ENCODE measurements at regions not wholly inside any gene's neighbourhood (a gene's known extent, or its start where the extent isn't known, plus 50 kb on each side); places are given as distances from the start of the nearest gene placed in this dataset.

- TF ChIP-seq CTCF (IDR thresholded peaks at IDR 0.05), result no peak
- TF ChIP-seq POLR2A (IDR thresholded peaks at IDR 0.05), result no peak
These were observed 229.1 kb upstream of the MKLN1 start for GRCh38 chr7:131098527-131098926.
